ENCODE measurements at regions not wholly inside any gene's neighbourhood (a gene's known extent, or its start where the extent isn't known, plus 50 kb on each side); places are given as distances from the start of the nearest gene placed in this dataset.
"Not testable (repeated sequence)": the region's sequence is repeated elsewhere in the genome, so short reads cannot be mapped to it uniquely, and the experiment has no call there.

- DNase-seq: not testable (repeated sequence)
Measured at GRCh38 chr18:15071311-15071710, 323.3 kb downstream of the ANKRD30B start.

All from NCI-H774 (cell line).